Neural progenitor cell (in vitro differentiated cells): ENCODE measurements at regions not wholly inside any gene's neighbourhood (a gene's known extent, or its start where the extent isn't known, plus 50 kb on each side); places are given as distances from the start of the nearest gene placed in this dataset.

Experiments
- DNase-seq: peaks from one replicate; pipeline ENCODE4 v3.0.0-alpha.2; 2016; ENCODE audit warnings: low spot score
- H2AFZ ChIP-seq: fragments of 200-600 bp; sonication (generic); replicated peaks from 2 replicates; pipeline ENCODE4 v1.6.1; 2016; ENCODE audit warnings: antibody characterized with exemption
- H3F3A ChIP-seq: fragments of 200-600 bp; sonication (generic); 2 replicates; pipeline ENCODE4 v1.6.1; 2016; ENCODE audit warnings: antibody characterized with exemption, low read depth
- H3K27ac ChIP-seq: fragments of 200-600 bp; sonication (generic); 2 replicates; pipeline ENCODE4 v1.5.1; 2016; ENCODE audit warnings: mild to moderate bottlenecking
- H3K27me3 ChIP-seq: fragments of 200-600 bp; sonication (generic); 2 replicates; pipeline ENCODE4 v1.6.1; 2016; ENCODE audit warnings: mild to moderate bottlenecking, moderate library complexity
- H3K36me3 ChIP-seq: fragments of 200-600 bp; sonication (generic); 2 replicates; pipeline ENCODE4 v1.5.1; 2016
- H3K4me1 ChIP-seq: fragments of 200-600 bp; sonication (generic); 2 replicates; pipeline ENCODE4 v1.6.1; 2016; ENCODE audit warnings: mixed run types
- H3K4me2 ChIP-seq: fragments of 200-600 bp; sonication (generic); 2 replicates; pipeline ENCODE4 v1.6.1; 2016
- H3K4me3 ChIP-seq: fragments of 200-600 bp; sonication (generic); 2 replicates; pipeline ENCODE4 v1.5.1; 2016
- H3K79me2 ChIP-seq: fragments of 200-600 bp; sonication (generic); 2 replicates; pipeline ENCODE4 v1.6.1; 2016; ENCODE audit warnings: low read depth
- H3K9ac ChIP-seq: fragments of 200-600 bp; sonication (generic); 2 replicates; pipeline ENCODE4 v1.6.1; 2016
- H3K9me3 ChIP-seq: fragments of 200-600 bp; sonication (generic); 2 replicates; pipeline ENCODE4 v1.5.1; 2016; ENCODE audit warnings: low read depth
- H4K20me1 ChIP-seq: fragments of 200-600 bp; sonication (generic); 2 replicates; pipeline ENCODE4 v1.6.1; 2016; ENCODE audit warnings: low read depth
- H3K27ac Mint-ChIP-seq: 3 replicates; pipeline ENCODE4 v1.8.0; 2021; ENCODE audit warnings: mixed read lengths
- H3K27me3 Mint-ChIP-seq: 2 replicates; pipeline ENCODE4 v1.8.0; 2022; ENCODE audit warnings: low read depth, mild to moderate bottlenecking, inconsistent platforms, moderate library complexity, mixed read lengths; ENCODE audit not compliant: insufficient read depth
- H3K36me3 Mint-ChIP-seq: 3 replicates; pipeline ENCODE4 v1.8.0; 2021; ENCODE audit warnings: mixed read lengths
- H3K4me1 Mint-ChIP-seq: 3 replicates; pipeline ENCODE4 v1.8.0; 2021; ENCODE audit warnings: mixed read lengths
- H3K4me3 Mint-ChIP-seq: 3 replicates; pipeline ENCODE4 v1.8.0; 2021; ENCODE audit warnings: mild to moderate bottlenecking, moderate library complexity, mixed read lengths
- H3K9me3 Mint-ChIP-seq: 3 replicates; pipeline ENCODE4 v1.8.0; 2020; ENCODE audit warnings: mixed read lengths
- EZH2 ChIP-seq: fragments of 200-600 bp; sonication (generic); IDR thresholded peaks from 2 replicates; pipeline ENCODE4 v1.6.1; 2017; ENCODE audit warnings: antibody characterized with exemption, mild to moderate bottlenecking, moderate library complexity
- EZH2phosphoT487 ChIP-seq: fragments of 200-600 bp; sonication (generic); IDR thresholded peaks from 2 replicates; pipeline ENCODE4 v1.6.1; 2017; ENCODE audit warnings: antibody characterized with exemption
- TF ChIP-seq, protein P1 (sequence below): fragments of 200-600 bp; sonication (generic); IDR thresholded peaks from 2 replicates; pipeline ENCODE4 v1.5.1; 2017; ENCODE audit warnings: antibody characterized with exemption, mild to moderate bottlenecking

GRCh38 chr13:64007339-64007738 is 2591.7 kb upstream of the PCDH20 start:
- Histone ChIP-seq H3K27ac (no peak overlapping the region), H3K79me2 (no peaks in the 10 kb centered on the region), H3K4me2 (no peak overlapping the region), H3K9ac (no peak overlapping the region), H3F3A (no peaks in the 10 kb centered on the region), H2AFZ (no peak overlapping the region), H3K4me3 (no peak overlapping the region), H3K36me3 (no peaks in the 10 kb centered on the region), H3K4me1 (no peaks in the 10 kb centered on the region), H4K20me1 (no peaks in the 10 kb centered on the region), H3K9me3 (no peaks in the 10 kb centered on the region), H3K27me3 (no peaks in the 10 kb centered on the region)
- no peak for TF ChIP-seq EZH2
- no peak for TF ChIP-seq EZH2phosphoT487
- TF ChIP-seq, protein P1, sequence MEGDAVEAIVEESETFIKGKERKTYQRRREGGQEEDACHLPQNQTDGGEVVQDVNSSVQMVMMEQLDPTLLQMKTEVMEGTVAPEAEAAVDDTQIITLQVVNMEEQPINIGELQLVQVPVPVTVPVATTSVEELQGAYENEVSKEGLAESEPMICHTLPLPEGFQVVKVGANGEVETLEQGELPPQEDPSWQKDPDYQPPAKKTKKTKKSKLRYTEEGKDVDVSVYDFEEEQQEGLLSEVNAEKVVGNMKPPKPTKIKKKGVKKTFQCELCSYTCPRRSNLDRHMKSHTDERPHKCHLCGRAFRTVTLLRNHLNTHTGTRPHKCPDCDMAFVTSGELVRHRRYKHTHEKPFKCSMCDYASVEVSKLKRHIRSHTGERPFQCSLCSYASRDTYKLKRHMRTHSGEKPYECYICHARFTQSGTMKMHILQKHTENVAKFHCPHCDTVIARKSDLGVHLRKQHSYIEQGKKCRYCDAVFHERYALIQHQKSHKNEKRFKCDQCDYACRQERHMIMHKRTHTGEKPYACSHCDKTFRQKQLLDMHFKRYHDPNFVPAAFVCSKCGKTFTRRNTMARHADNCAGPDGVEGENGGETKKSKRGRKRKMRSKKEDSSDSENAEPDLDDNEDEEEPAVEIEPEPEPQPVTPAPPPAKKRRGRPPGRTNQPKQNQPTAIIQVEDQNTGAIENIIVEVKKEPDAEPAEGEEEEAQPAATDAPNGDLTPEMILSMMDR: no peak
- H3K9me3 Mint-ChIP-seq: no peaks in the 10 kb centered on the region
- no peak for DNase-seq
- no peak overlapping the region for H3K4me3 Mint-ChIP-seq
- H3K27me3 Mint-ChIP-seq: no peaks in the 10 kb centered on the region
- H3K27ac Mint-ChIP-seq: no peak overlapping the region
- no peaks in the 10 kb centered on the region for H3K4me1 Mint-ChIP-seq
- H3K36me3 Mint-ChIP-seq: no peaks in the 10 kb centered on the region

- Histone ChIP-seq H3K4me3 (no peak overlapping the region), H3K36me3 (no peaks in the 10 kb centered on the region), H3K9me3 (no peaks in the 10 kb centered on the region), H4K20me1 (no peaks in the 10 kb centered on the region), H3K4me1 (no peaks in the 10 kb centered on the region), H2AFZ (no peak overlapping the region), H3K27ac (no peak overlapping the region), H3K9ac (no peak overlapping the region), H3K79me2 (no peaks in the 10 kb centered on the region), H3K4me2 (no peak overlapping the region), H3K27me3 (no peaks in the 10 kb centered on the region), H3F3A (no peaks in the 10 kb centered on the region)
- H3K9me3 Mint-ChIP-seq: no peaks in the 10 kb centered on the region
- DNase-seq: no peak
- H3K4me3 Mint-ChIP-seq: no peak overlapping the region
- no peaks in the 10 kb centered on the region for H3K27me3 Mint-ChIP-seq
- TF ChIP-seq EZH2phosphoT487 (no peak), EZH2 (no peak)
- TF ChIP-seq, protein P1: no peak
- H3K27ac Mint-ChIP-seq: no peak overlapping the region
- H3K36me3 Mint-ChIP-seq: no peaks in the 10 kb centered on the region
- H3K4me1 Mint-ChIP-seq: no peaks in the 10 kb centered on the region
Measured at GRCh38 chr13:64000321-64000720, 2584.7 kb upstream of the PCDH20 start.

DNA sequence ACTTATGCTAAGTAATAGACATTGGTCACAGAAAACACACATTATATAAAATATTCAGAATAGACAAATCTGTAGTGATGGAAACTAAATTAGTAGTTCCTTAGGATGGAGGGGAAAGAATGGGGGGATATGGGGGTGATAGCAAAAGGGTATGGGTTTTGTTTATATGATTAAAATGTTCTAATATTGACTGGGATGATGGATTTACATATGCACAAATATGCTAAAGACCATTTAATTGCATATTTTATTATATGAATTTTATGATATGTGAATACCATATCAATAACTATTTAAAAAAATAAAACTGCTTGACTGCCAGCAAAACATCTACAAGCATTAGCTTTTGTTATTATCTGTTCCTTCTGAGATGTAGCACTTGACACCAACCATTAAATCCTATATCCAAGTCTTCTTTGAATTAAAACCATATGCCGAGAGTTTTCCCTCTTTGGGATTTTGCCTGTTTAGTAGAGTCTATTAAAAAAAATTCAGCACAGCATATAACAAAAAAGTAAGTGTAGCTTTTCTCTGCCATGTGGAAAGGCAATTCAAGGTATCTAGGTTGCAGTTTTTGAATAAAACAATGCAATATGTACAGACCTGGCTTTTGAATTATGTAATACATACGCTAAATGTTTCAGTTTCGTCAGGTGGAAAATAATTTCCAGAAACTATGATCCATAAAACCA is 2584.1 kb upstream of the PCDH20 start:
- H3F3A ChIP-seq: no peaks in the 10 kb centered on the region
- H3K27me3 Mint-ChIP-seq: no peaks in the 10 kb centered on the region
- no peaks in the 10 kb centered on the region for H3K4me1 ChIP-seq
- no peak overlapping the region for H3K27ac Mint-ChIP-seq
- no peaks in the 10 kb centered on the region for H3K4me1 Mint-ChIP-seq
- H3K4me2 ChIP-seq: no peak overlapping the region
- TF ChIP-seq EZH2phosphoT487 (no peak), EZH2 (no peak)
- TF ChIP-seq, protein P1: no peak
- no peaks in the 10 kb centered on the region for H4K20me1 ChIP-seq
- no peak overlapping the region for H3K9ac ChIP-seq
- H3K4me3 Mint-ChIP-seq: no peak overlapping the region
- no peaks in the 10 kb centered on the region for H3K9me3 Mint-ChIP-seq
- no peaks in the 10 kb centered on the region for H3K36me3 ChIP-seq
- H3K79me2 ChIP-seq: no peaks in the 10 kb centered on the region
- no peaks in the 10 kb centered on the region for H3K9me3 ChIP-seq
- H3K27ac ChIP-seq: no peak overlapping the region
- no peak overlapping the region for H2AFZ ChIP-seq
- no peak overlapping the region for H3K4me3 ChIP-seq
- DNase-seq: no peak
- no peaks in the 10 kb centered on the region for H3K36me3 Mint-ChIP-seq
- no peaks in the 10 kb centered on the region for H3K27me3 ChIP-seq
